A673 (cell line): ENCODE measurements at regions not wholly inside any gene's neighbourhood (a gene's known extent, or its start where the extent isn't known, plus 50 kb on each side); places are given as distances from the start of the nearest gene placed in this dataset.

Experiments used
- CTCF ChIP-seq: fragments of 300-800, 200-600 bp; sonication (generic); conservative IDR thresholded peaks from 2 replicates; pipeline ENCODE4 v1.5.1; 2017; ENCODE audit warnings: low read depth, mild to moderate bottlenecking, antibody characterized with exemption, low read length, moderate library complexity, mixed read lengths
- EZH2 ChIP-seq: fragments of 200-600 bp; sonication (generic); IDR thresholded peaks from 2 replicates; pipeline ENCODE4 v1.6.1; 2017; ENCODE audit warnings: borderline replicate concordance, low read depth, mild to moderate bottlenecking, mixed read lengths, antibody characterized with exemption, low read length; ENCODE audit not compliant: poor library complexity, severe bottlenecking

- TF ChIP-seq CTCF (no peak), EZH2 (no peak)
These were observed 87.7 kb downstream of the TMPRSS5 start for GRCh38 chr11:113618360-113618759.
